ENCODE measurements at regions not wholly inside any gene's neighbourhood (a gene's known extent, or its start where the extent isn't known, plus 50 kb on each side); places are given as distances from the start of the nearest gene placed in this dataset.

GRCh38 chr18:30160124-30160523 lies 882.4 kb downstream of the DSC3 start:
- Histone ChIP-seq H3K9me3 (ENCODE audit: insufficient read depth, low read length, severe bottlenecking) (no peaks in the 10 kb centered on the region), H3K4me2 (ENCODE audit: insufficient read depth, low read length) (no peak overlapping the region), H3K36me3 (ENCODE audit: insufficient read depth, low read length) (no peaks in the 10 kb centered on the region), H3K79me2 (ENCODE audit: insufficient read depth, low read length) (no peaks in the 10 kb centered on the region), H3K4me3 (ENCODE audit: low read depth in 1 of 2, low read length in 2 of 2) (no peak overlapping the region), H3K27me3 (ENCODE audit: insufficient read depth, low read length, poor library complexity) (no peaks in the 10 kb centered on the region), H4K20me1 (ENCODE audit: insufficient read depth, low read length) (no peaks in the 10 kb centered on the region), H3K9ac (ENCODE audit: low read depth, low read length) (no peak overlapping the region), H2AFZ (ENCODE audit: low read depth, low read length) (no peak overlapping the region), H3K4me1 (ENCODE audit: insufficient read depth, low read length) (no peaks in the 10 kb centered on the region), H3K27ac (ENCODE audit: low read length) (no peak overlapping the region)
- DNase-seq = no peak
- TF ChIP-seq CTCF (IDR thresholded peaks at IDR 0.05; ENCODE audit: borderline replicate concordance, extremely low read depth, low read length, poor library complexity, severe bottlenecking) (no peak), EZH2 (IDR thresholded peaks at IDR 0.05; ENCODE audit: borderline replicate concordance, low read depth, low read length, severe bottlenecking) (no peak)
- ATAC-seq (ENCODE audit: insufficient read depth, low read depth) = no peak

GRCh38 chr18:30150586-30151250 lies 891.8 kb downstream of the DSC3 start:
- Histone ChIP-seq H3K9ac (ENCODE audit: low read depth, low read length) (no peak overlapping the region), H3K27ac (ENCODE audit: low read length) (no peak overlapping the region), H3K4me1 (ENCODE audit: insufficient read depth, low read length) (no peaks in the 10 kb centered on the region), H4K20me1 (ENCODE audit: insufficient read depth, low read length) (no peaks in the 10 kb centered on the region), H3K4me3 (ENCODE audit: low read depth in 1 of 2, low read length in 2 of 2) (no peak overlapping the region), H3K9me3 (ENCODE audit: insufficient read depth, low read length, severe bottlenecking) (no peaks in the 10 kb centered on the region), H2AFZ (ENCODE audit: low read depth, low read length) (no peak overlapping the region), H3K4me2 (ENCODE audit: insufficient read depth, low read length) (no peak overlapping the region), H3K27me3 (ENCODE audit: insufficient read depth, low read length, poor library complexity) (no peaks in the 10 kb centered on the region), H3K79me2 (ENCODE audit: insufficient read depth, low read length) (no peaks in the 10 kb centered on the region), H3K36me3 (ENCODE audit: insufficient read depth, low read length) (no peaks in the 10 kb centered on the region)
- DNase-seq (no peak), ATAC-seq (ENCODE audit: insufficient read depth, low read depth) (no peak)
- TF ChIP-seq CTCF (IDR thresholded peaks at IDR 0.05; ENCODE audit: borderline replicate concordance, extremely low read depth, low read length, poor library complexity, severe bottlenecking) (no peak), EZH2 (IDR thresholded peaks at IDR 0.05; ENCODE audit: borderline replicate concordance, low read depth, low read length, severe bottlenecking) (no peak)

DNA sequence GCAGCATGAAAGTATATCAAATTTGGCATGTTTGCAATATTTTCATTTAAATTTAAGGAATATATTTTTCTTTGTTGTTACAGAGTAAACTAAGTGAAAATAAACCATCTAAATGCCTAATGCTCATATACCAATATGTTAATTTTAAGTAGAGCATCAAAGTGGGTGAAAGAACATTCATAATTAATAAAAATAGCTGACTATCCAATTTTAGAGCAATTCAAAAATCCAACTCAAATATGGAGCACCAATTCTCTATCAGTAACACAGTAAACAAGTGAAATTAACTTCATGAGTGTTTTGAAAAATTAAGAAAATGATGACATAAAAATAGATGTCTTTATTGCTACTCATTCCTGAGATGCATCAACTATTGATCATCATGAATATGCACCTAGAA lies 893.0 kb downstream of the DSC3 start:
- no peak for ATAC-seq (ENCODE audit: insufficient read depth, low read depth)
- Histone ChIP-seq H3K79me2 (ENCODE audit: insufficient read depth, low read length) (no peaks in the 10 kb centered on the region), H4K20me1 (ENCODE audit: insufficient read depth, low read length) (no peaks in the 10 kb centered on the region), H3K4me1 (ENCODE audit: insufficient read depth, low read length) (no peaks in the 10 kb centered on the region), H3K4me3 (ENCODE audit: low read depth in 1 of 2, low read length in 2 of 2) (no peak overlapping the region), H3K27ac (ENCODE audit: low read length) (no peak overlapping the region), H3K36me3 (ENCODE audit: insufficient read depth, low read length) (no peaks in the 10 kb centered on the region), H3K9me3 (ENCODE audit: insufficient read depth, low read length, severe bottlenecking) (no peaks in the 10 kb centered on the region), H3K27me3 (ENCODE audit: insufficient read depth, low read length, poor library complexity) (no peaks in the 10 kb centered on the region), H3K4me2 (ENCODE audit: insufficient read depth, low read length) (no peak overlapping the region), H2AFZ (ENCODE audit: low read depth, low read length) (no peak overlapping the region), H3K9ac (ENCODE audit: low read depth, low read length) (no peak overlapping the region)
- no peak for TF ChIP-seq CTCF (IDR thresholded peaks at IDR 0.05; ENCODE audit: borderline replicate concordance, extremely low read depth, low read length, poor library complexity, severe bottlenecking)
- TF ChIP-seq EZH2 (IDR thresholded peaks at IDR 0.05; ENCODE audit: borderline replicate concordance, low read depth, low read length, severe bottlenecking) = no peak
- DNase-seq = no peak
